ENCODE measurements at regions not wholly inside any gene's neighbourhood (a gene's known extent, or its start where the extent isn't known, plus 50 kb on each side); places are given as distances from the start of the nearest gene placed in this dataset.

DNA sequence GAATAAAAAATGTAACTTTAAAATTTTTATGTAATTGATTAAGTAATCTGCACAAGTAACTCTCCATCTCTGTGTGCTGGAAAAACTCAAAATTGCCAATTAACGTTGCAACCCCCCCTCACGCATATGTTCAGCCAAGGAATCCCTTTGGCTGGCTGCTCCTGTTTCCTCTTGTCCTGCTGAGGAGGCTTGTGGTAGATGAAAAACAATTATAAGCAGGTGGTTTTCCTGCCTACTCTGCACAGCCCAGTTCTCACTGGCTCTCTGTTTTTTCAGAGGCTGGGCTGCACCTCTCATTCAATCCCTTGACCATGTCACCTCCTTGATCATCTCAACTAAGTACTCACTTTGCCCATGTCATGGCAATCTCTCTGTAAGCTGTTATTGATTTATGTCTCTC lies 1068.4 kb downstream of the ARAP2 start:
- no peak for ATAC-seq
- TF ChIP-seq BACH2 (CRISPR knock-in tag; IDR thresholded peaks at IDR 0.05; ENCODE audit: borderline replicate concordance) = no peak
- no peak for TF ChIP-seq ZFP3 (CRISPR knock-in tag; IDR thresholded peaks at IDR 0.05)
- no peak for TF ChIP-seq OSR1 (CRISPR knock-in tag; IDR thresholded peaks at IDR 0.05)
- TF ChIP-seq, protein P1, sequence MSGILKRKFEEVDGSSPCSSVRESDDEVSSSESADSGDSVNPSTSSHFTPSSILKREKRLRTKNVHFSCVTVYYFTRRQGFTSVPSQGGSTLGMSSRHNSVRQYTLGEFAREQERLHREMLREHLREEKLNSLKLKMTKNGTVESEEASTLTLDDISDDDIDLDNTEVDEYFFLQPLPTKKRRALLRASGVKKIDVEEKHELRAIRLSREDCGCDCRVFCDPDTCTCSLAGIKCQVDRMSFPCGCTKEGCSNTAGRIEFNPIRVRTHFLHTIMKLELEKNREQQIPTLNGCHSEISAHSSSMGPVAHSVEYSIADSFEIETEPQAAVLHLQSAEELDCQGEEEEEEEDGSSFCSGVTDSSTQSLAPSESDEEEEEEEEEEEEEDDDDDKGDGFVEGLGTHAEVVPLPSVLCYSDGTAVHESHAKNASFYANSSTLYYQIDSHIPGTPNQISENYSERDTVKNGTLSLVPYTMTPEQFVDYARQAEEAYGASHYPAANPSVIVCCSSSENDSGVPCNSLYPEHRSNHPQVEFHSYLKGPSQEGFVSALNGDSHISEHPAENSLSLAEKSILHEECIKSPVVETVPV (CRISPR knock-in tag; IDR thresholded peaks at IDR 0.05) = no peak
- TF ChIP-seq ARNTL (CRISPR knock-in tag; IDR thresholded peaks at IDR 0.05; ENCODE audit: borderline replicate concordance, low read depth) = no peak
- no peak for TF ChIP-seq SNAI2 (CRISPR knock-in tag; IDR thresholded peaks at IDR 0.05)
- TF ChIP-seq, protein P2, sequence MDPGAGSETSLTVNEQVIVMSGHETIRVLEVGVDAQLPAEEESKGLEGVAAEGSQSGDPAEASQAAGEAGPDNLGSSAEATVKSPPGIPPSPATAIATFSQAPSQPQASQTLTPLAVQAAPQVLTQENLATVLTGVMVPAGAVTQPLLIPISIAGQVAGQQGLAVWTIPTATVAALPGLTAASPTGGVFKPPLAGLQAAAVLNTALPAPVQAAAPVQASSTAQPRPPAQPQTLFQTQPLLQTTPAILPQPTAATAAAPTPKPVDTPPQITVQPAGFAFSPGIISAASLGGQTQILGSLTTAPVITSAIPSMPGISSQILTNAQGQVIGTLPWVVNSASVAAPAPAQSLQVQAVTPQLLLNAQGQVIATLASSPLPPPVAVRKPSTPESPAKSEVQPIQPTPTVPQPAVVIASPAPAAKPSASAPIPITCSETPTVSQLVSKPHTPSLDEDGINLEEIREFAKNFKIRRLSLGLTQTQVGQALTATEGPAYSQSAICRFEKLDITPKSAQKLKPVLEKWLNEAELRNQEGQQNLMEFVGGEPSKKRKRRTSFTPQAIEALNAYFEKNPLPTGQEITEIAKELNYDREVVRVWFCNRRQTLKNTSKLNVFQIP (CRISPR knock-in tag; IDR thresholded peaks at IDR 0.05; ENCODE audit: borderline replicate concordance, low read depth) = no peak
- TF ChIP-seq ESRRG (CRISPR knock-in tag; IDR thresholded peaks at IDR 0.05) = no peak
- TF ChIP-seq GLIS3 (CRISPR knock-in tag; IDR thresholded peaks at IDR 0.05) = no peak
- no peak for TF ChIP-seq ZNF565 (CRISPR knock-in tag; conservative IDR thresholded peaks at IDR 0.05; ENCODE audit: low read depth)
- TF ChIP-seq, protein P3, sequence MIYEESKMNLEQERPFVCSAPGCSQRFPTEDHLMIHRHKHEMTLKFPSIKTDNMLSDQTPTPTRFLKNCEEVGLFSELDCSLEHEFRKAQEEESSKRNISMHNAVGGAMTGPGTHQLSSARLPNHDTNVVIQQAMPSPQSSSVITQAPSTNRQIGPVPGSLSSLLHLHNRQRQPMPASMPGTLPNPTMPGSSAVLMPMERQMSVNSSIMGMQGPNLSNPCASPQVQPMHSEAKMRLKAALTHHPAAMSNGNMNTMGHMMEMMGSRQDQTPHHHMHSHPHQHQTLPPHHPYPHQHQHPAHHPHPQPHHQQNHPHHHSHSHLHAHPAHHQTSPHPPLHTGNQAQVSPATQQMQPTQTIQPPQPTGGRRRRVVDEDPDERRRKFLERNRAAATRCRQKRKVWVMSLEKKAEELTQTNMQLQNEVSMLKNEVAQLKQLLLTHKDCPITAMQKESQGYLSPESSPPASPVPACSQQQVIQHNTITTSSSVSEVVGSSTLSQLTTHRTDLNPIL (CRISPR knock-in tag; IDR thresholded peaks at IDR 0.05; ENCODE audit: low read depth) = no peak
- TF ChIP-seq PPARA (CRISPR knock-in tag; IDR thresholded peaks at IDR 0.05; ENCODE audit: borderline replicate concordance) = no peak
- TF ChIP-seq ZFP30 (CRISPR knock-in tag; IDR thresholded peaks at IDR 0.05) = no peak

DNA sequence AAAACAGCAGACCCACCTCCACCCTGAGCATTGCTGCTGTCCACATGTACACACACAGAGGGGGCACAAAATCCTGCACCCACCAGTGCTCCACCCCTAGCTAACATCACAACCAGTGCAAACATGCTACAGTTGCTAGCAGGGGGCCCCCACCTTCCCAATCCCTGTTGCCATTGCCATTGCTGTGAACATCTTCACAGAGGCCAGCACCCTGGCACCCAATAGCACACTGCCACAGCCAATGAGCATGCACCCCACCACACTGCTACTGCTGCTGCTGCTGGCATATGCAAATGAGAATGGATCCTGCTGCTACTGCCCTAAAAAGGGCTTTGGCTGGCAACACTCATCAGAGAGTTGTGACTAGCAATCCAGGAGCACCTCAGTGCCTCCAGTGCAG lies 1061.9 kb downstream of the ARAP2 start:
- ATAC-seq = no peak
- TF ChIP-seq ZNF8 (CRISPR knock-in tag; IDR thresholded peaks at IDR 0.05) (no peak), TCF4 (CRISPR knock-in tag; IDR thresholded peaks at IDR 0.05; ENCODE audit: borderline replicate concordance) (no peak), ZFP30 (CRISPR knock-in tag; IDR thresholded peaks at IDR 0.05) (no peak), ZC3H10 (CRISPR knock-in tag; IDR thresholded peaks at IDR 0.05) (no peak), PPARA (CRISPR knock-in tag; IDR thresholded peaks at IDR 0.05; ENCODE audit: borderline replicate concordance) (no peak), ZNF70 (CRISPR knock-in tag; IDR thresholded peaks at IDR 0.05) (no peak), OSR1 (CRISPR knock-in tag; IDR thresholded peaks at IDR 0.05) (no peak), RARB (CRISPR knock-in tag; IDR thresholded peaks at IDR 0.05) (no peak), BACH2 (CRISPR knock-in tag; IDR thresholded peaks at IDR 0.05; ENCODE audit: borderline replicate concordance) (no peak), SNAI2 (CRISPR knock-in tag; IDR thresholded peaks at IDR 0.05) (no peak), GLIS3 (CRISPR knock-in tag; IDR thresholded peaks at IDR 0.05) (no peak), CSDC2 (CRISPR knock-in tag; IDR thresholded peaks at IDR 0.05) (no peak), ESRRG (CRISPR knock-in tag; IDR thresholded peaks at IDR 0.05) (no peak), ISL1 (CRISPR knock-in tag; IDR thresholded peaks at IDR 0.05) (no peak), ZFP3 (CRISPR knock-in tag; IDR thresholded peaks at IDR 0.05) (no peak), ARNTL (CRISPR knock-in tag; IDR thresholded peaks at IDR 0.05; ENCODE audit: borderline replicate concordance, low read depth) (no peak), ZNF565 (CRISPR knock-in tag; conservative IDR thresholded peaks at IDR 0.05; ENCODE audit: low read depth) (no peak)
- TF ChIP-seq, protein P4, sequence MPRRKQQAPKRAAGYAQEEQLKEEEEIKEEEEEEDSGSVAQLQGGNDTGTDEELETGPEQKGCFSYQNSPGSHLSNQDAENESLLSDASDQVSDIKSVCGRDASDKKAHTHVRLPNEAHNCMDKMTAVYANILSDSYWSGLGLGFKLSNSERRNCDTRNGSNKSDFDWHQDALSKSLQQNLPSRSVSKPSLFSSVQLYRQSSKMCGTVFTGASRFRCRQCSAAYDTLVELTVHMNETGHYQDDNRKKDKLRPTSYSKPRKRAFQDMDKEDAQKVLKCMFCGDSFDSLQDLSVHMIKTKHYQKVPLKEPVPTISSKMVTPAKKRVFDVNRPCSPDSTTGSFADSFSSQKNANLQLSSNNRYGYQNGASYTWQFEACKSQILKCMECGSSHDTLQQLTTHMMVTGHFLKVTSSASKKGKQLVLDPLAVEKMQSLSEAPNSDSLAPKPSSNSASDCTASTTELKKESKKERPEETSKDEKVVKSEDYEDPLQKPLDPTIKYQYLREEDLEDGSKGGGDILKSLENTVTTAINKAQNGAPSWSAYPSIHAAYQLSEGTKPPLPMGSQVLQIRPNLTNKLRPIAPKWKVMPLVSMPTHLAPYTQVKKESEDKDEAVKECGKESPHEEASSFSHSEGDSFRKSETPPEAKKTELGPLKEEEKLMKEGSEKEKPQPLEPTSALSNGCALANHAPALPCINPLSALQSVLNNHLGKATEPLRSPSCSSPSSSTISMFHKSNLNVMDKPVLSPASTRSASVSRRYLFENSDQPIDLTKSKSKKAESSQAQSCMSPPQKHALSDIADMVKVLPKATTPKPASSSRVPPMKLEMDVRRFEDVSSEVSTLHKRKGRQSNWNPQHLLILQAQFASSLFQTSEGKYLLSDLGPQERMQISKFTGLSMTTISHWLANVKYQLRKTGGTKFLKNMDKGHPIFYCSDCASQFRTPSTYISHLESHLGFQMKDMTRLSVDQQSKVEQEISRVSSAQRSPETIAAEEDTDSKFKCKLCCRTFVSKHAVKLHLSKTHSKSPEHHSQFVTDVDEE (CRISPR knock-in tag; IDR thresholded peaks at IDR 0.05) = no peak
- TF ChIP-seq, protein P2 (CRISPR knock-in tag; IDR thresholded peaks at IDR 0.05; ENCODE audit: borderline replicate concordance, low read depth) = no peak
- TF ChIP-seq, protein P5, sequence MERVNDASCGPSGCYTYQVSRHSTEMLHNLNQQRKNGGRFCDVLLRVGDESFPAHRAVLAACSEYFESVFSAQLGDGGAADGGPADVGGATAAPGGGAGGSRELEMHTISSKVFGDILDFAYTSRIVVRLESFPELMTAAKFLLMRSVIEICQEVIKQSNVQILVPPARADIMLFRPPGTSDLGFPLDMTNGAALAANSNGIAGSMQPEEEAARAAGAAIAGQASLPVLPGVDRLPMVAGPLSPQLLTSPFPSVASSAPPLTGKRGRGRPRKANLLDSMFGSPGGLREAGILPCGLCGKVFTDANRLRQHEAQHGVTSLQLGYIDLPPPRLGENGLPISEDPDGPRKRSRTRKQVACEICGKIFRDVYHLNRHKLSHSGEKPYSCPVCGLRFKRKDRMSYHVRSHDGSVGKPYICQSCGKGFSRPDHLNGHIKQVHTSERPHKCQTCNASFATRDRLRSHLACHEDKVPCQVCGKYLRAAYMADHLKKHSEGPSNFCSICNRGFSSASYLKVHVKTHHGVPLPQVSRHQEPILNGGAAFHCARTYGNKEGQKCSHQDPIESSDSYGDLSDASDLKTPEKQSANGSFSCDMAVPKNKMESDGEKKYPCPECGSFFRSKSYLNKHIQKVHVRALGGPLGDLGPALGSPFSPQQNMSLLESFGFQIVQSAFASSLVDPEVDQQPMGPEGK (CRISPR knock-in tag; IDR thresholded peaks at IDR 0.05; ENCODE audit: borderline replicate concordance) = no peak

Data from SK-N-SH treated with all-trans-retinoic acid at 6 μM for 48 hours (cell line).